ENCODE measurements at regions not wholly inside any gene's neighbourhood (a gene's known extent, or its start where the extent isn't known, plus 50 kb on each side); places are given as distances from the start of the nearest gene placed in this dataset.

- Histone ChIP-seq H3K27me3 (no peaks in the 10 kb centered on the region), H3K9me3 (no peaks in the 10 kb centered on the region), H3K4me1 (ENCODE audit: insufficient read depth) (no peaks in the 10 kb centered on the region), H3K4me3 (no peak overlapping the region), H3K36me3 (no peaks in the 10 kb centered on the region), H3K27ac (no peak overlapping the region)
- 80 to 84% (median 81%) methylated on average over 3 of the region's 3 CpGs for WGBS, 3 donors
- TF ChIP-seq CTCF (IDR thresholded peaks at IDR 0.05), result no peak
- TF ChIP-seq POLR2A (IDR thresholded peaks at IDR 0.05), result no peak
- TF ChIP-seq EP300 (IDR thresholded peaks at IDR 0.05), result no peak
- DNase-seq, result no peak
- intact Hi-C loops (cut with DNase I), result no loop called here
Measured at GRCh38 chr11:80635178-80635577, 1194.3 kb upstream of the TENM4 start.

- H3K36me3 ChIP-seq, result no peaks in the 10 kb centered on the region
- H3K4me1 ChIP-seq (ENCODE audit: insufficient read depth), result no peaks in the 10 kb centered on the region
- no peaks in the 10 kb centered on the region for H3K9me3 ChIP-seq
- H3K27me3 ChIP-seq, result no peaks in the 10 kb centered on the region
- WGBS, 3 donors, result 81 to 83% (median 83%) methylated on average over 4 of the region's 4 CpGs
- H3K4me3 ChIP-seq, result no peak overlapping the region
- intact Hi-C loops (cut with DNase I), result no loop called here
- no peak for TF ChIP-seq CTCF (IDR thresholded peaks at IDR 0.05)
- TF ChIP-seq EP300 (IDR thresholded peaks at IDR 0.05), result no peak
- TF ChIP-seq POLR2A (IDR thresholded peaks at IDR 0.05), result no peak
- no peak for DNase-seq
- H3K27ac ChIP-seq, result no peak overlapping the region
Measured at GRCh38 chr11:80632691-80633090, 1191.9 kb upstream of the TENM4 start.

- no peak for DNase-seq
- TF ChIP-seq EP300 (IDR thresholded peaks at IDR 0.05) (no peak), CTCF (IDR thresholded peaks at IDR 0.05) (no peak), POLR2A (IDR thresholded peaks at IDR 0.05) (no peak)
- Histone ChIP-seq H3K4me1 (ENCODE audit: insufficient read depth) (no peaks in the 10 kb centered on the region), H3K9me3 (no peaks in the 10 kb centered on the region), H3K36me3 (no peaks in the 10 kb centered on the region), H3K4me3 (no peak overlapping the region), H3K27me3 (no peaks in the 10 kb centered on the region), H3K27ac (no peak overlapping the region)
- intact Hi-C loops (cut with DNase I), result no loop called here
- WGBS, 3 donors, result 94 to 98% (median 96%) methylated on average over 2 of the region's 2 CpGs
Measured at GRCh38 chr11:80632156-80632555, 1191.3 kb upstream of the TENM4 start.

- Histone ChIP-seq H3K9me3 (no peaks in the 10 kb centered on the region), H3K27ac (no peak overlapping the region), H3K4me3 (no peak overlapping the region), H3K4me1 (ENCODE audit: insufficient read depth) (no peaks in the 10 kb centered on the region), H3K36me3 (no peaks in the 10 kb centered on the region), H3K27me3 (no peaks in the 10 kb centered on the region)
- 90 to 92% (median 91%) methylated on average over 2 of the region's 2 CpGs for WGBS, 3 donors
- DNase-seq, result no peak
- TF ChIP-seq POLR2A (IDR thresholded peaks at IDR 0.05) (no peak), EP300 (IDR thresholded peaks at IDR 0.05) (no peak), CTCF (IDR thresholded peaks at IDR 0.05) (no peak)
- intact Hi-C loops (cut with DNase I), result no loop called here
Measured at GRCh38 chr11:80629466-80629865, 1188.6 kb upstream of the TENM4 start.

- 88 to 95% (median 90%) methylated on average over 1 of the region's 1 CpG for WGBS, 3 donors
- Histone ChIP-seq H3K9me3 (no peaks in the 10 kb centered on the region), H3K36me3 (no peaks in the 10 kb centered on the region), H3K4me1 (ENCODE audit: insufficient read depth) (no peaks in the 10 kb centered on the region), H3K27ac (no peak overlapping the region), H3K4me3 (no peak overlapping the region), H3K27me3 (no peaks in the 10 kb centered on the region)
- no peak for DNase-seq
- TF ChIP-seq CTCF (IDR thresholded peaks at IDR 0.05), result no peak
- no peak for TF ChIP-seq EP300 (IDR thresholded peaks at IDR 0.05)
- no peak for TF ChIP-seq POLR2A (IDR thresholded peaks at IDR 0.05)
- intact Hi-C loops (cut with DNase I), result no loop called here
Measured at GRCh38 chr11:80627364-80627763, 1186.5 kb upstream of the TENM4 start.
